GM19043 (cell line): ENCODE measurements at regions not wholly inside any gene's neighbourhood (a gene's known extent, or its start where the extent isn't known, plus 50 kb on each side); places are given as distances from the start of the nearest gene placed in this dataset.

Experiments used
- ATAC-seq: cut with Tn5 transposase; IDR thresholded peaks from one replicate; pipeline ENCODE4 v1.9.1; 2021; ENCODE audit warnings: low read depth; ENCODE audit not compliant: unreplicated experiment

GRCh38 chr7:113825832-113826231 lies 93.0 kb downstream of the PPP1R3A start:
- no peak for ATAC-seq

GRCh38 chr7:113824117-113824823 lies 94.5 kb downstream of the PPP1R3A start:
- ATAC-seq: no peak

GRCh38 chr7:113819474-113819873 lies 99.3 kb downstream of the PPP1R3A start:
- ATAC-seq: no peak

GRCh38 chr7:113816639-113817038 lies 102.2 kb downstream of the PPP1R3A start:
- no peak for ATAC-seq

- no peak for ATAC-seq
These were observed 105.3 kb downstream of the PPP1R3A start for GRCh38 chr7:113813471-113813870.

- no peak for ATAC-seq
These were observed 106.1 kb downstream of the PPP1R3A start for GRCh38 chr7:113812591-113813255.

- ATAC-seq: no peak
These were observed 108.6 kb downstream of the PPP1R3A start for GRCh38 chr7:113810080-113810744.

GRCh38 chr7:113809581-113809980 lies 109.2 kb downstream of the PPP1R3A start:
- no peak for ATAC-seq

- no peak for ATAC-seq
These were observed 112.0 kb downstream of the PPP1R3A start for GRCh38 chr7:113806633-113807327.

- no peak for ATAC-seq
These were observed 112.8 kb downstream of the PPP1R3A start for GRCh38 chr7:113805976-113806375.

GRCh38 chr7:113804475-113805095 lies 114.2 kb downstream of the PPP1R3A start:
- ATAC-seq: no peak

- ATAC-seq: no peak
These were observed 117.1 kb downstream of the PPP1R3A start for GRCh38 chr7:113801751-113802150.

GRCh38 chr7:113800826-113801225 lies 118.0 kb downstream of the PPP1R3A start:
- ATAC-seq: no peak

- peak; percentile 98 for ATAC-seq
These were observed 118.9 kb downstream of the PPP1R3A start for GRCh38 chr7:113799896-113800295.

- ATAC-seq: no peak
These were observed 121.3 kb downstream of the PPP1R3A start for GRCh38 chr7:113797420-113798010.

- ATAC-seq: no peak
These were observed 122.3 kb downstream of the PPP1R3A start for GRCh38 chr7:113796557-113796956.

GRCh38 chr7:113794573-113794972 lies 124.2 kb downstream of the PPP1R3A start:
- ATAC-seq: no peak

- ATAC-seq: no peak
These were observed 125.6 kb downstream of the PPP1R3A start for GRCh38 chr7:113793171-113793570.

- no peak for ATAC-seq
These were observed 128.8 kb downstream of the PPP1R3A start for GRCh38 chr7:113790025-113790424.

- no peak for ATAC-seq
These were observed 131.7 kb downstream of the PPP1R3A start for GRCh38 chr7:113787106-113787505.
